ENCODE measurements at regions not wholly inside any gene's neighbourhood (a gene's known extent, or its start where the extent isn't known, plus 50 kb on each side); places are given as distances from the start of the nearest gene placed in this dataset.

DNA sequence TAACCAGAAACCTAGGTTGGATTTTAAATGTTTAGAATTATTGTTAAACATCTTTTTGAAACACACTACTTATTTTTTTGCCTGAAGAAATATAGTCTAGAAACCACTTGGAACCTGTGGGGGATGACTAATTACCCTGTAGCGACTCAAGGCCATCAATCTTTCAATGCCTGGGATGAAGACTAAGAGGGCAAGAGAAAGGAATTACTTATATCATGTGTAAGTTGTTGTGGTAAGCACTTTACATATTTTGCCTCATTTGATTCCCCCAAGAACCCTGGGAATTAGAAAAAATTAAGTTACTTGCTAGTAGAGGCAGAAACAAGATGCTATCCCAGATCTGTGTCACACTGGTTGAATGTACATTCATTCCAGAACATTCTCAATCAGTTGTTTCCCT, 170.9 kb upstream of the GRIA3 start:
- TF ChIP-seq, protein P1, sequence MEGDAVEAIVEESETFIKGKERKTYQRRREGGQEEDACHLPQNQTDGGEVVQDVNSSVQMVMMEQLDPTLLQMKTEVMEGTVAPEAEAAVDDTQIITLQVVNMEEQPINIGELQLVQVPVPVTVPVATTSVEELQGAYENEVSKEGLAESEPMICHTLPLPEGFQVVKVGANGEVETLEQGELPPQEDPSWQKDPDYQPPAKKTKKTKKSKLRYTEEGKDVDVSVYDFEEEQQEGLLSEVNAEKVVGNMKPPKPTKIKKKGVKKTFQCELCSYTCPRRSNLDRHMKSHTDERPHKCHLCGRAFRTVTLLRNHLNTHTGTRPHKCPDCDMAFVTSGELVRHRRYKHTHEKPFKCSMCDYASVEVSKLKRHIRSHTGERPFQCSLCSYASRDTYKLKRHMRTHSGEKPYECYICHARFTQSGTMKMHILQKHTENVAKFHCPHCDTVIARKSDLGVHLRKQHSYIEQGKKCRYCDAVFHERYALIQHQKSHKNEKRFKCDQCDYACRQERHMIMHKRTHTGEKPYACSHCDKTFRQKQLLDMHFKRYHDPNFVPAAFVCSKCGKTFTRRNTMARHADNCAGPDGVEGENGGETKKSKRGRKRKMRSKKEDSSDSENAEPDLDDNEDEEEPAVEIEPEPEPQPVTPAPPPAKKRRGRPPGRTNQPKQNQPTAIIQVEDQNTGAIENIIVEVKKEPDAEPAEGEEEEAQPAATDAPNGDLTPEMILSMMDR (IDR thresholded peaks at IDR 0.05): no peak
- no peak for TF ChIP-seq POLR2A (IDR thresholded peaks at IDR 0.05)
